ENCODE measurements at regions not wholly inside any gene's neighbourhood (a gene's known extent, or its start where the extent isn't known, plus 50 kb on each side); places are given as distances from the start of the nearest gene placed in this dataset.

GRCh38 chr2:62597323-62597722 is 91.3 kb upstream of the TMEM17 start:
- TF ChIP-seq, protein P1, sequence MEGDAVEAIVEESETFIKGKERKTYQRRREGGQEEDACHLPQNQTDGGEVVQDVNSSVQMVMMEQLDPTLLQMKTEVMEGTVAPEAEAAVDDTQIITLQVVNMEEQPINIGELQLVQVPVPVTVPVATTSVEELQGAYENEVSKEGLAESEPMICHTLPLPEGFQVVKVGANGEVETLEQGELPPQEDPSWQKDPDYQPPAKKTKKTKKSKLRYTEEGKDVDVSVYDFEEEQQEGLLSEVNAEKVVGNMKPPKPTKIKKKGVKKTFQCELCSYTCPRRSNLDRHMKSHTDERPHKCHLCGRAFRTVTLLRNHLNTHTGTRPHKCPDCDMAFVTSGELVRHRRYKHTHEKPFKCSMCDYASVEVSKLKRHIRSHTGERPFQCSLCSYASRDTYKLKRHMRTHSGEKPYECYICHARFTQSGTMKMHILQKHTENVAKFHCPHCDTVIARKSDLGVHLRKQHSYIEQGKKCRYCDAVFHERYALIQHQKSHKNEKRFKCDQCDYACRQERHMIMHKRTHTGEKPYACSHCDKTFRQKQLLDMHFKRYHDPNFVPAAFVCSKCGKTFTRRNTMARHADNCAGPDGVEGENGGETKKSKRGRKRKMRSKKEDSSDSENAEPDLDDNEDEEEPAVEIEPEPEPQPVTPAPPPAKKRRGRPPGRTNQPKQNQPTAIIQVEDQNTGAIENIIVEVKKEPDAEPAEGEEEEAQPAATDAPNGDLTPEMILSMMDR (IDR thresholded peaks at IDR 0.05), result no peak
- no peak for TF ChIP-seq POLR2A (IDR thresholded peaks at IDR 0.05)

Data from body of pancreas (tissue), 4 donors.